ENCODE measurements at regions not wholly inside any gene's neighbourhood (a gene's known extent, or its start where the extent isn't known, plus 50 kb on each side); places are given as distances from the start of the nearest gene placed in this dataset.

DNA sequence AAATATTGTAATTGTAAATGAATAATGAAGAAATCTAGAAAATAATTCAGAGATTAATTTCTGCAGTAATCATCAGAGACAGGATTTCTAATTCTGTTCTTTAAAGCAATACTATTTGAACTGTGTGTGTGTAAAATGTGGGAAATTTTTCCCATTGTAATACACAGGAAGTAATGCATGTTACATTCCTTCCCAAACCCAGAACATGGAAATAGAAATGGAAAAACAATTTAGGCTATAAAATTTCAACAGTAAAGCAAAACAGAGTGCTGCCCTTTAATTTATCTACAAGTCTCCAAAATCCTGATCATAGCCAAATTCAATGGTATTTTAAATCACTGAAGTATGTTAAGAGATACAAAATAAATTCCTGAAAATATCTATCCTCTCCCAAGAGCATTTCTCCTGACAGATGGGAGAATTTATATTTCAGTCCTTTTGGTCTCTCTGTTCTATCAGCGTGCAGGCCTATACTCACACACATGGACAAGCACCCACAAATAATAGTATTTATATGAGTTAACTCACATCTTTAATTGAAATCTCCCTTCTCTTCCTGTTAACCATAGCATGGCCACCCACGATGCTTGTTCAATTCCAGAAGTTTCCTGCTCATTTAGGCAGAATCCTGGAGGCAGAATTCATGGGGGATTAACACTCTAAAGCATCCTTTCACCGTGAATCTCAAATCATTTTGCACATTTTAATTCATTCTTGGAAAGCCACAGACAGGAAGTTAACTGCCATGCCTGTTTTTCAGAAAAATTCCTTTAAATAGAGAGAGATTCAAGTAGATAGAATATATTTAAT, 1465.4 kb upstream of the FLRT2 start:
- TF ChIP-seq EZH2 (IDR thresholded peaks at IDR 0.05; ENCODE audit: insufficient read depth, poor library complexity, severe bottlenecking) (no peak), EZH2phosphoT487 (IDR thresholded peaks at IDR 0.05; ENCODE audit: insufficient read depth, low read depth) (no peak)
